GM12864 (cell line): ENCODE measurements at regions not wholly inside any gene's neighbourhood (a gene's known extent, or its start where the extent isn't known, plus 50 kb on each side); places are given as distances from the start of the nearest gene placed in this dataset.

Source experiments
- DNase-seq: peaks from one replicate; pipeline ENCODE4 v3.0.0-alpha.2; 2011; ENCODE audit warnings: low read depth
- H3K4me3 ChIP-seq: 2 replicates; pipeline ENCODE4 v1.5.1; 2011; ENCODE audit warnings: mild to moderate bottlenecking, low read depth, low read length, control low read depth
- TF ChIP-seq, protein P1 (sequence below): IDR thresholded peaks from 2 replicates; pipeline ENCODE4 v1.5.1; 2011; ENCODE audit warnings: low read depth, mild to moderate bottlenecking, moderate library complexity, low read length, control low read depth, inconsistent platforms; ENCODE audit errors: missing control alignments

DNA sequence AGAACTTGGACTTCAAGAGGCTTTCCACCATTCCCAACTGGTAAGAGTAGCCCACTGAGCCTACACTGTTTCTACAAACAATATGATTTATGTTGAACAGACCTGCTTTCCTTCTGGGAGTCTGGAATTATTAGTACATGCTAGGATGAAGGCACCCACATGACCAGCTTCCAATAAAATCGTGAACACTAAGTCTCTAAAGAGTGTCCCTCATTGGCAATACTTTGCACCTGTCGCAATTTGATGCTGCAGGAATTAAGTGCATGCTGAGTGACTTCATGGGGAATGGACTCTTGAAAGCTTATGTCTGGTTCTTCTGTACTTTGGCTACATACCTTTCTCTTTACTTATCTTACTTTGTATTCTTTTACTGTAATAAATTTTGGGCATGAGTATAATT, 305.2 kb upstream of the GHITM start:
- DNase-seq = no peak
- H3K4me3 ChIP-seq = no peak overlapping the region
- TF ChIP-seq, protein P1, sequence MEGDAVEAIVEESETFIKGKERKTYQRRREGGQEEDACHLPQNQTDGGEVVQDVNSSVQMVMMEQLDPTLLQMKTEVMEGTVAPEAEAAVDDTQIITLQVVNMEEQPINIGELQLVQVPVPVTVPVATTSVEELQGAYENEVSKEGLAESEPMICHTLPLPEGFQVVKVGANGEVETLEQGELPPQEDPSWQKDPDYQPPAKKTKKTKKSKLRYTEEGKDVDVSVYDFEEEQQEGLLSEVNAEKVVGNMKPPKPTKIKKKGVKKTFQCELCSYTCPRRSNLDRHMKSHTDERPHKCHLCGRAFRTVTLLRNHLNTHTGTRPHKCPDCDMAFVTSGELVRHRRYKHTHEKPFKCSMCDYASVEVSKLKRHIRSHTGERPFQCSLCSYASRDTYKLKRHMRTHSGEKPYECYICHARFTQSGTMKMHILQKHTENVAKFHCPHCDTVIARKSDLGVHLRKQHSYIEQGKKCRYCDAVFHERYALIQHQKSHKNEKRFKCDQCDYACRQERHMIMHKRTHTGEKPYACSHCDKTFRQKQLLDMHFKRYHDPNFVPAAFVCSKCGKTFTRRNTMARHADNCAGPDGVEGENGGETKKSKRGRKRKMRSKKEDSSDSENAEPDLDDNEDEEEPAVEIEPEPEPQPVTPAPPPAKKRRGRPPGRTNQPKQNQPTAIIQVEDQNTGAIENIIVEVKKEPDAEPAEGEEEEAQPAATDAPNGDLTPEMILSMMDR = no peak

DNA sequence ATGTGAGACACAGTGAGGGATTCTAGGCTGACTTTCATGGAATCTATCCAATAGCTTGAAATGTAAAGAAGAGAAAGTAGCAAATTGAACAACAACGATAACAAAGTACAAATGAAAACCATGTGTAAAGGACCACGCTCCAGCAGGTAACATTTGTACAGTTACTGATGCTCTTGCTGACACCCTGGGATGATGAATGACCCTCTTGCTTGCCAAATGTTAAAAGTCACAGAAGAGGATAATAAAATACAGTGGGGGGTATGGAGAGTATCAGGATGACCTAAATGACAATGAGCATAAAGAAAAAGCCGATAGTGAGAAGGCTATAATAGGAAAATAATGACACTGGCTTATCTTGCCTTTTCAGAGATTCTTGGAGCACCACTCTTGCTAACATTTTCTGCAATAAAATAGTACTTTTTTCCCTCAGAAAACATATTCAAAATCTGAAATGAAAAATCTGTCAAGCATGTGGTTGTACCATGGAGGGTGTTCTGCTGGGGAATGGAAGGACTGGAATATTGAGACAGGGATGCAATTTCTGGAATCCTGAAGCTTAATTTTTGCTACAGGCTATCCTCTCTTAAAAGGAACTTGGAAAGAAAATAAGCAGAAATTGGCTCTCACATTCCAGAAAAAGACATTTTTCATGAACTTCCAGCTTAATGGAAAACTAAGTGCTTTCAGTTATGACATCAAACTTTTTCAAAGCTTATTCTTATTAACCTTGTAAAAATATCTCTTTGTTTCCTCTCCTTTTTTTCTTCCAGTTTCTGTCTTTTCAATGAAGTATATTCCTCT, 303.2 kb upstream of the GHITM start:
- TF ChIP-seq, protein P1 = no peak
- no peak overlapping the region for H3K4me3 ChIP-seq
- DNase-seq = no peak

DNA sequence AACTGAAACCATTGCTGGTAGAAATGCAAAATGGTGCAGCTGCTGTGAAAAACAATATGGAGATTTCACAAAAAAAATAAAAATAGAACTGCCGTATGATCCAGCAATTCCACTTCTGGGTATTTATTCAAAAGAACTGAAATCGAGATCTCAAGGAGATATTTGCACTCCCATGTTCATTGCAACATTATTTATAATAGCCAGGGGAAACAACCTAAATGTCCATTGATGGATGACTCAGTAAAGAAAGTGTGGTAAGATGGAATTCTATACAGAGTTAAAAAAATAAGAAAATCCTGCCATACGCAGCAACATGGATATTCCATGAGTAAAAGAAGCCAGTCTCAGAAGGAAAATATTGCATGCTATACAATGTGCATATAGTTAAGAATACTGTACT, 290.6 kb upstream of the GHITM start:
- no peak overlapping the region for H3K4me3 ChIP-seq
- no peak for DNase-seq
- TF ChIP-seq, protein P1 = no peak

DNA sequence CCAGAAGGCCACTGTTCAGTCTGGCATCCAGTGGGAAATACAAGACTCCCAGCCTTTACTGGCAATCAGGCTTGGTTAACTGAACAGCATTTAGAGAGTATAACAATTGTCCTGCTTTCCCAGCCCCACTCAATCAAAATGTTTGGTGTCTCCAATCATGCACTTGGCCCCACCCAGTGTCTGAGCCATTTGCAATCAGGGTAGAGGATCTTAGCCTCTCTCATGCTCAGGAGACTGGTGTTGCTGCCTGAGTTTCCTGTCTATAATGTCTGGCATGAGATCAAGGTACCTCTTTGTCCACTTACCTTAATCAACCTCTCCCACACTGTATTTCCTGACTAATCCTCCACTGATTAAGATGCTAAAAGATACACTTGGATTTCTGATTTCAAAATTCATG, 290.2 kb upstream of the GHITM start:
- TF ChIP-seq, protein P1 = no peak
- DNase-seq = no peak
- H3K4me3 ChIP-seq = no peak overlapping the region

DNA sequence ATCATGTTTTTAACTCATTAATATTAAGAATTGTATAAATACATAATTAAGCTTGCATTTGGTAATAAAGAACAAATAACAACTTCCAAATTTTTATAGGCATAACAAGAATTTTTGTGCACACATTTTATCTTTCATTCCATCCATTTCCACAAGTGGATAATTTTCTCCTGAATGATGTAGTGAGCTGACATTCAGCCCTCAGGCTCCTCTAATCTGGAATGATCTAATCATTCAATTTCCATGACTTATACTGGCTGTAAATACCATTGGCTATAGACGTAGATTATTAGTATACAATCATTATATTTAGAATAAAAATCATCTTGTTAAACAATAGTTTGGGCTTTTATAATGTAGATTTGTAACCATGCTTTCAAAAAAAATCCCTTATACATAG, 287.2 kb upstream of the GHITM start:
- TF ChIP-seq, protein P1 = no peak
- no peak for DNase-seq

DNA sequence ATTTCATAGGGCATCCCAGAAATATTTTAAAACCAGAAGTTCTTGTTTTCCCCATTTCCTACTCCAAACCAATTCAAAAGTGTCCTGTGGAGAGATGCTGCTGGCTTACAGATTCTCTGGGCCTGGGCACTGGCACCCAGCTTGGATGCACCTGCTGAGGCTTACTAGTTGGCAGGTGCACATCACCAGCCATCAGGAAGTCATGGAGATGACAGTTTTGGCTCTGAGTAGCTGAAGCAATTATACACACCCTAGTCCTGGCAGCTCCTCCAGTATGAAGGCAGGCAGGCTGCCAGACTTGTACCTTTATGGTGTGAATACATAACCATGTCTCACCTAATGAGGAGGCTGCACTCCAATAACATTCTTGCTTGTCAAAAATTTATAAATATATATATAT, 276.6 kb upstream of the GHITM start:
- TF ChIP-seq, protein P1 = no peak
- DNase-seq = no peak
- no peak overlapping the region for H3K4me3 ChIP-seq

More for the DNA sequence above, 287.2 kb upstream of the GHITM start:
- H3K4me3 ChIP-seq = no peak overlapping the region
